ENCODE measurements at regions not wholly inside any gene's neighbourhood (a gene's known extent, or its start where the extent isn't known, plus 50 kb on each side); places are given as distances from the start of the nearest gene placed in this dataset.

- no peak for DNase-seq (ENCODE audit: low read depth)
- TF ChIP-seq CTCF (IDR thresholded peaks at IDR 0.05; ENCODE audit: low read depth, low read length, missing control alignments), result no peak
- no peak overlapping the region for H3K4me3 ChIP-seq (ENCODE audit: low read depth, low read length)
Measured at GRCh38 chr1:238242181-238242580, 351.5 kb upstream of the ZP4 start.

DNA sequence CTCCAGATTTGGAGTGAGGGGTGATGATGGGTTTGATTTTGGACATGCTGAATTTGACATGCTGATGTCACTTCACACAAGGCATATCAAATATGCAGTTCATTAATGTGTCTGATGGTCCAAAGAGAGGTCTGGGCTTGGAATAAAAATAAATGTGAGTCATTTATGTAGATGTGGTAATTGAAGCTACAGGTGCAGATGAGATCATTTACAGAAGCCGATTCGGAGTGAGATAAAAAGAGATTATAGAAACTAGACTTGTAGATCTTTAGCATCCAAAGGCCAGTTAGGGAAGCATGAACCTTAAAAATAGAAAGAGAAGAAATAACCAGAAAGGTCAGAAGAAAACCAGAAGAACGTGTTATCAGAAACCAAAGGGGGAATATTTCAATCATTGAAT lies 350.9 kb upstream of the ZP4 start:
- TF ChIP-seq CTCF (IDR thresholded peaks at IDR 0.05; ENCODE audit: low read depth, low read length, missing control alignments), result no peak
- H3K4me3 ChIP-seq (ENCODE audit: low read depth, low read length), result no peak overlapping the region
- DNase-seq (ENCODE audit: low read depth), result no peak

DNA sequence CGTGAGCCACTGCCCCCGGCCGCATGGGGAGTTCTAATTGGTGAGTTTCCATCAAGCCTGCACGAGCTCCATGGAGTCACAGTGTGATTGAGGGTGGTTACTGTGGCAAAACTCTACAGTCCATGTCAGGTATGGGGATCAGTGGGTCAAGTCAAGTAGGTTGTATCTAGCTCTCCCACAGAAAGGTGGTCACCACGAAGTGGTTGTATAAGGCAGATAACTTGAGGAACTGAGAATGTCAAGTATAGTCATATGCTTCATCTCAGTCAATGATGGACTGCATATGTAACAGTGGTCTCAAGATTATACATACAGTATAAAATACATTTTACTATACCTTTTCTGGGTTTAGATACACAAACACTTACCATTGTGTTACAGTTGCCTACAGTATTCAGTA lies 348.6 kb upstream of the ZP4 start:
- no peak for DNase-seq (ENCODE audit: low read depth)
- H3K4me3 ChIP-seq (ENCODE audit: low read depth, low read length), result no peak overlapping the region
- no peak for TF ChIP-seq CTCF (IDR thresholded peaks at IDR 0.05; ENCODE audit: low read depth, low read length, missing control alignments)

- DNase-seq (ENCODE audit: low read depth), result no peak
- no peak for TF ChIP-seq CTCF (IDR thresholded peaks at IDR 0.05; ENCODE audit: low read depth, low read length, missing control alignments)
- H3K4me3 ChIP-seq (ENCODE audit: low read depth, low read length), result no peak overlapping the region
Measured at GRCh38 chr1:238233966-238234365, 343.2 kb upstream of the ZP4 start.

- no peak for DNase-seq (ENCODE audit: low read depth)
- H3K4me3 ChIP-seq (ENCODE audit: low read depth, low read length), result no peak overlapping the region
- TF ChIP-seq CTCF (IDR thresholded peaks at IDR 0.05; ENCODE audit: low read depth, low read length, missing control alignments), result no peak
Measured at GRCh38 chr1:238232084-238232710, 341.5 kb upstream of the ZP4 start.

DNA sequence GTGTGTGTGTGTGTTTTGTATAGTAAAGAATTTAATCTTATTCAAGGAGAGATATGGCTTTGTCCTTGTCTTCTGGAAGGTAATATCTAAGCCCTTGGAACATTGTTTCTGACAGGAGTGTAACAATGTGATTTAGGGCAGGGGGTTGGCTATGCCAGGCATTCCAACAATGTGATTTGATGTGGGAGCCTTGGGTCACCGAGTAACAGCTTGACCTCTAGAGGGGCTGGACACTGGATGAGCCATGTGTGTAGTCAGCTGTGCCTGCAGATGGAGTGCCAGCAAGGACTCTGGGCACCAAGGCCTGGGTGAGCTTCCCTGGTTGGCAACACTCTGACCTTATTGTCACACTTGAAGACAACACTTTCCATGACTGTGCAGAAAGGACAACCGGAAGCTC lies 336.1 kb upstream of the ZP4 start:
- no peak overlapping the region for H3K4me3 ChIP-seq (ENCODE audit: low read depth, low read length)
- TF ChIP-seq CTCF (IDR thresholded peaks at IDR 0.05; ENCODE audit: low read depth, low read length, missing control alignments), result no peak
- no peak for DNase-seq (ENCODE audit: low read depth)

- no peak for DNase-seq (ENCODE audit: low read depth)
- no peak for TF ChIP-seq CTCF (IDR thresholded peaks at IDR 0.05; ENCODE audit: low read depth, low read length, missing control alignments)
- H3K4me3 ChIP-seq (ENCODE audit: low read depth, low read length), result no peak overlapping the region
Measured at GRCh38 chr1:238223076-238223640, 332.4 kb upstream of the ZP4 start.
